ELF-1 (cell line): ENCODE measurements at regions not wholly inside any gene's neighbourhood (a gene's known extent, or its start where the extent isn't known, plus 50 kb on each side); places are given as distances from the start of the nearest gene placed in this dataset.
A peak's percentile ranks its signal among the peaks of the same experiment; 100 is the strongest.

Experiments used
- DNase-seq: peaks from one replicate; pipeline ENCODE4 v3.0.0-alpha.2; 2016; ENCODE audit warnings: low read depth, low spot score

GRCh38 chr18:22844628-22845027 is 88.5 kb upstream of the RBBP8 start:
- no peak for DNase-seq

GRCh38 chr18:22846088-22846683 is 86.9 kb upstream of the RBBP8 start:
- DNase-seq = no peak

GRCh38 chr18:22846697-22847096 is 86.4 kb upstream of the RBBP8 start:
- no peak for DNase-seq

GRCh38 chr18:22847392-22847791 is 85.7 kb upstream of the RBBP8 start:
- DNase-seq = no peak

GRCh38 chr18:22847867-22848451 is 85.2 kb upstream of the RBBP8 start:
- DNase-seq = no peak

GRCh38 chr18:22848615-22849014 is 84.5 kb upstream of the RBBP8 start:
- DNase-seq = no peak

- peak; percentile 36 for DNase-seq
Measured at GRCh38 chr18:22856870-22857269, 76.3 kb upstream of the RBBP8 start.

- DNase-seq = no peak
Measured at GRCh38 chr18:22858121-22858520, 75.0 kb upstream of the RBBP8 start.

GRCh38 chr18:22860807-22861206 is 72.3 kb upstream of the RBBP8 start:
- DNase-seq = no peak

GRCh38 chr18:22865354-22866116 is 67.6 kb upstream of the RBBP8 start:
- DNase-seq = no peak

- no peak for DNase-seq
Measured at GRCh38 chr18:22868831-22869230, 64.3 kb upstream of the RBBP8 start.

GRCh38 chr18:22871809-22872525 is 61.2 kb upstream of the RBBP8 start:
- peak; percentile 23 for DNase-seq

GRCh38 chr18:22872900-22873537 is 60.1 kb upstream of the RBBP8 start:
- no peak for DNase-seq

- no peak for DNase-seq
Measured at GRCh38 chr18:22879293-22879692, 53.8 kb upstream of the RBBP8 start.

- DNase-seq = no peak
Measured at GRCh38 chr18:22882084-22882483, 51.0 kb upstream of the RBBP8 start.

GRCh38 chr18:22883179-22883578 is 49.9 kb upstream of the RBBP8 start:
- DNase-seq = no peak
